GM12872 (cell line): ENCODE measurements at regions not wholly inside any gene's neighbourhood (a gene's known extent, or its start where the extent isn't known, plus 50 kb on each side); places are given as distances from the start of the nearest gene placed in this dataset.

Source experiments
- CTCF ChIP-seq: IDR thresholded peaks from 3 replicates; pipeline ENCODE4 v1.5.1; 2011; ENCODE audit warnings: low read depth, mild to moderate bottlenecking, low read length, moderate library complexity; ENCODE audit not compliant: insufficient read depth

GRCh38 chr2:117631152-117631945 lies 183.1 kb upstream of the DDX18 start:
- no peak for TF ChIP-seq CTCF

GRCh38 chr2:117635481-117635880 lies 179.0 kb upstream of the DDX18 start:
- TF ChIP-seq CTCF = no peak

- TF ChIP-seq CTCF = no peak
These were observed 175.1 kb upstream of the DDX18 start for GRCh38 chr2:117639401-117639800.

GRCh38 chr2:117644403-117644802 lies 170.1 kb upstream of the DDX18 start:
- TF ChIP-seq CTCF = no peak

- TF ChIP-seq CTCF = no peak
These were observed 169.0 kb upstream of the DDX18 start for GRCh38 chr2:117645458-117645857.

GRCh38 chr2:117646099-117646498 lies 168.4 kb upstream of the DDX18 start:
- TF ChIP-seq CTCF = no peak

GRCh38 chr2:117646872-117647271 lies 167.6 kb upstream of the DDX18 start:
- no peak for TF ChIP-seq CTCF
